Esophagus muscularis mucosa (tissue), 3 donors: ENCODE measurements at regions not wholly inside any gene's neighbourhood (a gene's known extent, or its start where the extent isn't known, plus 50 kb on each side); places are given as distances from the start of the nearest gene placed in this dataset.

ENCODE experiments used
- CTCF ChIP-seq, 3 experiments: fragments of 200-600 bp in 2 of 3; fragments of 450-650 bp in 1 of 3; sonication (generic) in 2 of 3; IDR thresholded peaks; one replicate each; pipeline ENCODE4 v1.5.1; 2017 to 2019; ENCODE audit warnings: antibody characterized with exemption in 3 of 3, mild to moderate bottlenecking in 2 of 3, moderate library complexity in 1 of 3
- POLR2A ChIP-seq: fragments of 450-650 bp; IDR thresholded peaks from one replicate; pipeline ENCODE4 v1.6.1; 2017; ENCODE audit warnings: antibody characterized with exemption, moderate library complexity, mild to moderate bottlenecking, low read depth

GRCh38 chr7:53771701-53772100 is 736.3 kb downstream of the POM121L12 start:
- TF ChIP-seq POLR2A (no peak), CTCF (IDR thresholded peaks at IDR 0.05) (no peak)
